ENCODE measurements at regions not wholly inside any gene's neighbourhood (a gene's known extent, or its start where the extent isn't known, plus 50 kb on each side); places are given as distances from the start of the nearest gene placed in this dataset.
"Not testable (repeated sequence)": the region's sequence is repeated elsewhere in the genome, so short reads cannot be mapped to it uniquely, and the experiment has no call there.

- no peaks in the 10 kb centered on the region for H3K36me3 Mint-ChIP-seq (ENCODE audit: low read depth)
- peaks cover 5% of the 10 kb centered on the region for H3K9me3 Mint-ChIP-seq (ENCODE audit: insufficient read depth)
- H3K4me3 Mint-ChIP-seq: no peak overlapping the region
- no peaks in the 10 kb centered on the region for H3K4me1 Mint-ChIP-seq (ENCODE audit: low read depth)
- CTCF ChIA-PET: no interaction called here
- H3K27me3 Mint-ChIP-seq (ENCODE audit: low read depth): no peaks in the 10 kb centered on the region
- no peak for ATAC-seq
- H3K27ac Mint-ChIP-seq: no peak overlapping the region
- no peak for DNase-seq
- POLR2A ChIA-PET: no interaction called here
Measured at GRCh38 chr4:186840222-186840701, 116.6 kb upstream of the FAT1 start.

GRCh38 chr4:186840771-186841301 lies 117.2 kb upstream of the FAT1 start:
- ChIA-PET CTCF (no interaction called here), POLR2A (no interaction called here)
- Mint-ChIP-seq H3K4me1 (ENCODE audit: low read depth) (no peaks in the 10 kb centered on the region), H3K27ac (no peak overlapping the region), H3K9me3 (ENCODE audit: insufficient read depth) (peaks cover 5% of the 10 kb centered on the region), H3K36me3 (ENCODE audit: low read depth) (no peaks in the 10 kb centered on the region), H3K4me3 (no peak overlapping the region), H3K27me3 (ENCODE audit: low read depth) (no peaks in the 10 kb centered on the region)
- no peak for ATAC-seq
- DNase-seq: no peak

- ATAC-seq (no peak), DNase-seq (no peak)
- H3K27ac Mint-ChIP-seq: no peak overlapping the region
- H3K9me3 Mint-ChIP-seq (ENCODE audit: insufficient read depth): peaks cover 11% of the 10 kb centered on the region
- H3K4me1 Mint-ChIP-seq (ENCODE audit: low read depth): no peaks in the 10 kb centered on the region
- H3K36me3 Mint-ChIP-seq (ENCODE audit: low read depth): no peaks in the 10 kb centered on the region
- H3K27me3 Mint-ChIP-seq (ENCODE audit: low read depth): no peaks in the 10 kb centered on the region
- ChIA-PET POLR2A (no interaction called here), CTCF (no interaction called here)
- H3K4me3 Mint-ChIP-seq: no peak overlapping the region
Measured at GRCh38 chr4:186844059-186844681, 120.5 kb upstream of the FAT1 start.

GRCh38 chr4:186845137-186845842 lies 121.6 kb upstream of the FAT1 start:
- H3K4me3 Mint-ChIP-seq: no peak overlapping the region
- no peaks in the 10 kb centered on the region for H3K36me3 Mint-ChIP-seq (ENCODE audit: low read depth)
- no peak overlapping the region for H3K27ac Mint-ChIP-seq
- ATAC-seq: no peak
- no peak for DNase-seq
- H3K27me3 Mint-ChIP-seq (ENCODE audit: low read depth): no peaks in the 10 kb centered on the region
- CTCF ChIA-PET: no interaction called here
- peaks cover 6% of the 10 kb centered on the region for H3K9me3 Mint-ChIP-seq (ENCODE audit: insufficient read depth)
- POLR2A ChIA-PET: no interaction called here
- no peaks in the 10 kb centered on the region for H3K4me1 Mint-ChIP-seq (ENCODE audit: low read depth)

GRCh38 chr4:186846426-186846825 lies 122.8 kb upstream of the FAT1 start:
- DNase-seq (no peak), ATAC-seq (no peak)
- CTCF ChIA-PET: no interaction called here
- POLR2A ChIA-PET: no interaction called here
- Mint-ChIP-seq H3K27ac (no peak overlapping the region), H3K4me1 (ENCODE audit: low read depth) (no peaks in the 10 kb centered on the region), H3K9me3 (ENCODE audit: insufficient read depth) (peaks cover 13% of the 10 kb centered on the region), H3K36me3 (ENCODE audit: low read depth) (no peaks in the 10 kb centered on the region), H3K4me3 (no peak overlapping the region), H3K27me3 (ENCODE audit: low read depth) (no peaks in the 10 kb centered on the region)

- H3K36me3 Mint-ChIP-seq (ENCODE audit: low read depth); ATAC-seq; H3K27me3 Mint-ChIP-seq (ENCODE audit: low read depth); CTCF ChIA-PET; H3K27ac Mint-ChIP-seq; DNase-seq; POLR2A ChIA-PET; H3K4me1 Mint-ChIP-seq (ENCODE audit: low read depth); H3K4me3 Mint-ChIP-seq: not testable (repeated sequence)
- peaks cover 13% of the 10 kb centered on the region for H3K9me3 Mint-ChIP-seq (ENCODE audit: insufficient read depth)
Measured at GRCh38 chr4:186847429-186848131, 123.9 kb upstream of the FAT1 start.

- POLR2A ChIA-PET: no interaction called here
Measured at GRCh38 chr4:186848437-186848836, 124.8 kb upstream of the FAT1 start.

GRCh38 chr4:186851291-186852072 lies 127.8 kb upstream of the FAT1 start:
- no peak for ATAC-seq
- no peak overlapping the region for H3K27ac Mint-ChIP-seq
- no peaks in the 10 kb centered on the region for H3K36me3 Mint-ChIP-seq (ENCODE audit: low read depth)
- H3K4me1 Mint-ChIP-seq (ENCODE audit: low read depth): no peaks in the 10 kb centered on the region
- H3K27me3 Mint-ChIP-seq (ENCODE audit: low read depth): no peaks in the 10 kb centered on the region
- no peak overlapping the region for H3K4me3 Mint-ChIP-seq
- H3K9me3 Mint-ChIP-seq (ENCODE audit: insufficient read depth): peaks cover 11% of the 10 kb centered on the region
- CTCF ChIA-PET: no interaction called here
- DNase-seq: no peak
- POLR2A ChIA-PET: no interaction called here

More at GRCh38 chr4:186848437-186848836, 124.8 kb upstream of the FAT1 start:
- H3K9me3 Mint-ChIP-seq (ENCODE audit: insufficient read depth): peaks cover 13% of the 10 kb centered on the region
- CTCF ChIA-PET: no interaction called here
- ATAC-seq: no peak
- DNase-seq: no peak
- no peaks in the 10 kb centered on the region for H3K36me3 Mint-ChIP-seq (ENCODE audit: low read depth)
- no peaks in the 10 kb centered on the region for H3K27me3 Mint-ChIP-seq (ENCODE audit: low read depth)
- no peak overlapping the region for H3K4me3 Mint-ChIP-seq
- H3K4me1 Mint-ChIP-seq (ENCODE audit: low read depth): no peaks in the 10 kb centered on the region
- H3K27ac Mint-ChIP-seq: no peak overlapping the region

- Mint-ChIP-seq H3K4me1 (ENCODE audit: low read depth) (no peaks in the 10 kb centered on the region), H3K9me3 (ENCODE audit: insufficient read depth) (peaks cover 7% of the 10 kb centered on the region), H3K27ac (no peak overlapping the region), H3K27me3 (ENCODE audit: low read depth) (no peaks in the 10 kb centered on the region), H3K36me3 (ENCODE audit: low read depth) (no peaks in the 10 kb centered on the region), H3K4me3 (no peak overlapping the region)
- POLR2A ChIA-PET: no interaction called here
- DNase-seq (no peak), ATAC-seq (no peak)
- CTCF ChIA-PET: no interaction called here
Measured at GRCh38 chr4:186852073-186852420, 128.4 kb upstream of the FAT1 start.

- no peaks in the 10 kb centered on the region for H3K4me1 Mint-ChIP-seq (ENCODE audit: low read depth)
- H3K27me3 Mint-ChIP-seq (ENCODE audit: low read depth): no peaks in the 10 kb centered on the region
- ChIA-PET POLR2A (no interaction called here), CTCF (no interaction called here)
- H3K9me3 Mint-ChIP-seq (ENCODE audit: insufficient read depth): peaks cover 7% of the 10 kb centered on the region
- DNase-seq: no peak
- ATAC-seq: no peak
- H3K4me3 Mint-ChIP-seq: no peak overlapping the region
- no peak overlapping the region for H3K27ac Mint-ChIP-seq
- no peaks in the 10 kb centered on the region for H3K36me3 Mint-ChIP-seq (ENCODE audit: low read depth)
Measured at GRCh38 chr4:186852964-186853391, 129.3 kb upstream of the FAT1 start.

GRCh38 chr4:186854256-186854655 lies 130.6 kb upstream of the FAT1 start:
- H3K9me3 Mint-ChIP-seq (ENCODE audit: insufficient read depth): peaks cover 7% of the 10 kb centered on the region
- DNase-seq (no peak), ATAC-seq (no peak)
- H3K36me3 Mint-ChIP-seq (ENCODE audit: low read depth): no peaks in the 10 kb centered on the region
- no peaks in the 10 kb centered on the region for H3K27me3 Mint-ChIP-seq (ENCODE audit: low read depth)
- H3K4me3 Mint-ChIP-seq: no peak overlapping the region
- no peaks in the 10 kb centered on the region for H3K4me1 Mint-ChIP-seq (ENCODE audit: low read depth)
- ChIA-PET POLR2A (no interaction called here), CTCF (no interaction called here)
- H3K27ac Mint-ChIP-seq: no peak overlapping the region

GRCh38 chr4:186855111-186855510 lies 131.5 kb upstream of the FAT1 start:
- CTCF ChIA-PET: no interaction called here
- no peak overlapping the region for H3K4me3 Mint-ChIP-seq

More at GRCh38 chr4:186855111-186855510, 131.5 kb upstream of the FAT1 start:
- H3K27me3 Mint-ChIP-seq (ENCODE audit: low read depth): no peaks in the 10 kb centered on the region
- ATAC-seq (no peak), DNase-seq (no peak)
- no peaks in the 10 kb centered on the region for H3K4me1 Mint-ChIP-seq (ENCODE audit: low read depth)
- no peaks in the 10 kb centered on the region for H3K36me3 Mint-ChIP-seq (ENCODE audit: low read depth)
- POLR2A ChIA-PET: no interaction called here
- H3K27ac Mint-ChIP-seq: no peak overlapping the region
- peaks cover 7% of the 10 kb centered on the region for H3K9me3 Mint-ChIP-seq (ENCODE audit: insufficient read depth)
